ENCODE measurements at regions not wholly inside any gene's neighbourhood (a gene's known extent, or its start where the extent isn't known, plus 50 kb on each side); places are given as distances from the start of the nearest gene placed in this dataset.

- no peak for DNase-seq (ENCODE audit: low spot score)
Measured at GRCh38 chr5:175034924-175035323, 310.5 kb downstream of the MSX2 start.

- peak; percentile 33 for DNase-seq (ENCODE audit: low spot score)
Measured at GRCh38 chr5:175032741-175033151, 308.4 kb downstream of the MSX2 start.

GRCh38 chr5:175032013-175032412, 307.6 kb downstream of the MSX2 start:
- no peak for DNase-seq (ENCODE audit: low spot score)

GRCh38 chr5:175027390-175027789, 303.0 kb downstream of the MSX2 start:
- no peak for DNase-seq (ENCODE audit: low spot score)

GRCh38 chr5:175025077-175025476, 300.7 kb downstream of the MSX2 start:
- no peak for DNase-seq (ENCODE audit: low spot score)

GRCh38 chr5:175021841-175022625, 297.7 kb downstream of the MSX2 start:
- DNase-seq (ENCODE audit: low spot score), result no peak

- DNase-seq (ENCODE audit: low spot score), result no peak
Measured at GRCh38 chr5:175021321-175021720, 296.9 kb downstream of the MSX2 start.

GRCh38 chr5:175015028-175015685, 290.8 kb downstream of the MSX2 start:
- DNase-seq (ENCODE audit: low spot score), result no peak

GRCh38 chr5:175013251-175013650, 288.9 kb downstream of the MSX2 start:
- no peak for DNase-seq (ENCODE audit: low spot score)

- no peak for DNase-seq (ENCODE audit: low spot score)
Measured at GRCh38 chr5:175012267-175012666, 287.9 kb downstream of the MSX2 start.

GRCh38 chr5:175003531-175003930, 279.1 kb downstream of the MSX2 start:
- DNase-seq (ENCODE audit: low spot score), result no peak

GRCh38 chr5:175001876-175002645, 277.7 kb downstream of the MSX2 start:
- no peak for DNase-seq (ENCODE audit: low spot score)

- no peak for DNase-seq (ENCODE audit: low spot score)
Measured at GRCh38 chr5:175001311-175001710, 276.9 kb downstream of the MSX2 start.

GRCh38 chr5:174999581-174999980, 275.2 kb downstream of the MSX2 start:
- DNase-seq (ENCODE audit: low spot score), result no peak

- DNase-seq (ENCODE audit: low spot score), result no peak
Measured at GRCh38 chr5:174998131-174998730, 273.8 kb downstream of the MSX2 start.

- no peak for DNase-seq (ENCODE audit: low spot score)
Measured at GRCh38 chr5:174997688-174998087, 273.3 kb downstream of the MSX2 start.

- no peak for DNase-seq (ENCODE audit: low spot score)
Measured at GRCh38 chr5:174996941-174997340, 272.6 kb downstream of the MSX2 start.

- no peak for DNase-seq (ENCODE audit: low spot score)
Measured at GRCh38 chr5:174995827-174996226, 271.4 kb downstream of the MSX2 start.

- peak; percentile 10 for DNase-seq (ENCODE audit: low spot score)
Measured at GRCh38 chr5:174991847-174992246, 267.5 kb downstream of the MSX2 start.

GRCh38 chr5:174990909-174991308, 266.5 kb downstream of the MSX2 start:
- no peak for DNase-seq (ENCODE audit: low spot score)

GRCh38 chr5:174987443-174988012, 263.1 kb downstream of the MSX2 start:
- no peak for DNase-seq (ENCODE audit: low spot score)

GRCh38 chr5:174984863-174985262, 260.5 kb downstream of the MSX2 start:
- no peak for DNase-seq (ENCODE audit: low spot score)

All from Ammon's horn (tissue), 1 donor.